ENCODE measurements at regions not wholly inside any gene's neighbourhood (a gene's known extent, or its start where the extent isn't known, plus 50 kb on each side); places are given as distances from the start of the nearest gene placed in this dataset.

- Histone ChIP-seq H3K36me3 (no peaks in the 10 kb centered on the region), H3K27me3 (no peaks in the 10 kb centered on the region), H3K4me3 (no peak overlapping the region), H3K9me3 (no peaks in the 10 kb centered on the region), H3K27ac (no peak overlapping the region), H3K4me1 (no peaks in the 10 kb centered on the region)
- no peak for DNase-seq (ENCODE audit: low spot score in 2 of 2)
- TF ChIP-seq CTCF (IDR thresholded peaks at IDR 0.05) (no peak), EP300 (IDR thresholded peaks at IDR 0.05) (no peak), POLR2AphosphoS5 (IDR thresholded peaks at IDR 0.05) (no peak), POLR2A (IDR thresholded peaks at IDR 0.05) (no peak)
- 42% methylated on average over 2 of the region's 2 CpGs for WGBS
Observed at GRCh38 chr2:226337941-226338600, 461.5 kb downstream of the IRS1 start.

- Histone ChIP-seq H3K9me3 (no peaks in the 10 kb centered on the region), H3K4me3 (no peak overlapping the region), H3K27me3 (no peaks in the 10 kb centered on the region), H3K4me1 (no peaks in the 10 kb centered on the region), H3K36me3 (no peaks in the 10 kb centered on the region), H3K27ac (no peak overlapping the region)
- DNase-seq (ENCODE audit: low spot score in 2 of 2), result no peak
- WGBS, result 73% methylated on average over 3 of the region's 3 CpGs
- TF ChIP-seq POLR2A (IDR thresholded peaks at IDR 0.05) (no peak), POLR2AphosphoS5 (IDR thresholded peaks at IDR 0.05) (no peak), CTCF (IDR thresholded peaks at IDR 0.05) (no peak), EP300 (IDR thresholded peaks at IDR 0.05) (no peak)
Observed at GRCh38 chr2:226336283-226336682, 463.3 kb downstream of the IRS1 start.

GRCh38 chr2:226334981-226335720 is 464.5 kb downstream of the IRS1 start:
- WGBS, result 69% methylated on average over 8 of the region's 8 CpGs
- DNase-seq (ENCODE audit: low spot score in 2 of 2), result no peak
- Histone ChIP-seq H3K9me3 (no peaks in the 10 kb centered on the region), H3K27ac (no peak overlapping the region), H3K4me1 (no peaks in the 10 kb centered on the region), H3K4me3 (no peak overlapping the region), H3K36me3 (no peaks in the 10 kb centered on the region), H3K27me3 (no peaks in the 10 kb centered on the region)
- no peak for TF ChIP-seq CTCF (IDR thresholded peaks at IDR 0.05)

- H3K4me3 ChIP-seq, result no peak overlapping the region
- no peaks in the 10 kb centered on the region for H3K9me3 ChIP-seq
- no peak overlapping the region for H3K27ac ChIP-seq
- no peaks in the 10 kb centered on the region for H3K4me1 ChIP-seq
- no peaks in the 10 kb centered on the region for H3K27me3 ChIP-seq
- no peaks in the 10 kb centered on the region for H3K36me3 ChIP-seq
- TF ChIP-seq CTCF (IDR thresholded peaks at IDR 0.05) (no peak), POLR2A (IDR thresholded peaks at IDR 0.05) (no peak), EP300 (IDR thresholded peaks at IDR 0.05) (no peak), POLR2AphosphoS5 (IDR thresholded peaks at IDR 0.05) (no peak)
- 84% methylated on average over 4 of the region's 4 CpGs for WGBS
- DNase-seq (ENCODE audit: low spot score in 2 of 2), result no peak
Observed at GRCh38 chr2:226333388-226333787, 466.2 kb downstream of the IRS1 start.

GRCh38 chr2:226330206-226330605 is 469.4 kb downstream of the IRS1 start:
- no peak for TF ChIP-seq POLR2A (IDR thresholded peaks at IDR 0.05)
- H3K36me3 ChIP-seq, result no peaks in the 10 kb centered on the region
- H3K4me1 ChIP-seq, result no peaks in the 10 kb centered on the region
- no peaks in the 10 kb centered on the region for H3K9me3 ChIP-seq
- H3K4me3 ChIP-seq, result no peak overlapping the region
- no peak for DNase-seq (ENCODE audit: low spot score in 2 of 2)
- no peak overlapping the region for H3K27ac ChIP-seq
- H3K27me3 ChIP-seq, result no peaks in the 10 kb centered on the region
